ENCODE measurements at regions not wholly inside any gene's neighbourhood (a gene's known extent, or its start where the extent isn't known, plus 50 kb on each side); places are given as distances from the start of the nearest gene placed in this dataset.

DNA sequence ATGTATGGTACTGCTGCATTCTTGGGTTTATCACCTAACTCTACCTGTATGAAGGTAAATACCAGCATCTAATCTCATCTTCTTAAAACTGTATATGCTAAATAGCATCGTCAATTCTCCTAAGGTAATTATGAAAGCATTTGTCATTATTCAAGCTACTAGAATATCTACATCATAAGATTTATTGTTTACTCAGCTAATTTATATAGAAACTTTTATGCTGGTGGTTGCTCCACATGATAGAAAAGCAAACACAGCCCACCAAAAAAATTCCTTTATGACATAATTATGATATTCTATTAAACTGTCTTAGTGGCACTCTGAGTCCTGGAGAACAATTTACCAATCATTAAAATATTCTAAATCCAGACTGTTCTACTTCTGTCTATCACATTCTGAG lies 1226.1 kb upstream of the NRXN1 start:
- TF ChIP-seq, protein P1, sequence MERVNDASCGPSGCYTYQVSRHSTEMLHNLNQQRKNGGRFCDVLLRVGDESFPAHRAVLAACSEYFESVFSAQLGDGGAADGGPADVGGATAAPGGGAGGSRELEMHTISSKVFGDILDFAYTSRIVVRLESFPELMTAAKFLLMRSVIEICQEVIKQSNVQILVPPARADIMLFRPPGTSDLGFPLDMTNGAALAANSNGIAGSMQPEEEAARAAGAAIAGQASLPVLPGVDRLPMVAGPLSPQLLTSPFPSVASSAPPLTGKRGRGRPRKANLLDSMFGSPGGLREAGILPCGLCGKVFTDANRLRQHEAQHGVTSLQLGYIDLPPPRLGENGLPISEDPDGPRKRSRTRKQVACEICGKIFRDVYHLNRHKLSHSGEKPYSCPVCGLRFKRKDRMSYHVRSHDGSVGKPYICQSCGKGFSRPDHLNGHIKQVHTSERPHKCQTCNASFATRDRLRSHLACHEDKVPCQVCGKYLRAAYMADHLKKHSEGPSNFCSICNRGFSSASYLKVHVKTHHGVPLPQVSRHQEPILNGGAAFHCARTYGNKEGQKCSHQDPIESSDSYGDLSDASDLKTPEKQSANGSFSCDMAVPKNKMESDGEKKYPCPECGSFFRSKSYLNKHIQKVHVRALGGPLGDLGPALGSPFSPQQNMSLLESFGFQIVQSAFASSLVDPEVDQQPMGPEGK (tag by site-specific recombination; IDR thresholded peaks at IDR 0.05) = no peak
- no peak for TF ChIP-seq ZNF121 (tag by site-specific recombination; IDR thresholded peaks at IDR 0.05)
- no peak for TF ChIP-seq KLF16 (tag by site-specific recombination; IDR thresholded peaks at IDR 0.05)
- TF ChIP-seq ZNF521 (tag by site-specific recombination; IDR thresholded peaks at IDR 0.05) = no peak
- TF ChIP-seq, protein P2, sequence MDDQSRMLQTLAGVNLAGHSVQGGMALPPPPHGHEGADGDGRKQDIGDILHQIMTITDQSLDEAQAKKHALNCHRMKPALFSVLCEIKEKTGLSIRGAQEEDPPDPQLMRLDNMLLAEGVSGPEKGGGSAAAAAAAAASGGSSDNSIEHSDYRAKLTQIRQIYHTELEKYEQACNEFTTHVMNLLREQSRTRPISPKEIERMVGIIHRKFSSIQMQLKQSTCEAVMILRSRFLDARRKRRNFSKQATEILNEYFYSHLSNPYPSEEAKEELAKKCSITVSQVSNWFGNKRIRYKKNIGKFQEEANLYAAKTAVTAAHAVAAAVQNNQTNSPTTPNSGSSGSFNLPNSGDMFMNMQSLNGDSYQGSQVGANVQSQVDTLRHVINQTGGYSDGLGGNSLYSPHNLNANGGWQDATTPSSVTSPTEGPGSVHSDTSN (CRISPR knock-in tag; IDR thresholded peaks at IDR 0.05) = no peak
- no peak for TF ChIP-seq ZNF114 (tag by site-specific recombination; IDR thresholded peaks at IDR 0.05)
- no peak for TF ChIP-seq ZNF324 (tag by site-specific recombination; IDR thresholded peaks at IDR 0.05)
- TF ChIP-seq, protein P3, sequence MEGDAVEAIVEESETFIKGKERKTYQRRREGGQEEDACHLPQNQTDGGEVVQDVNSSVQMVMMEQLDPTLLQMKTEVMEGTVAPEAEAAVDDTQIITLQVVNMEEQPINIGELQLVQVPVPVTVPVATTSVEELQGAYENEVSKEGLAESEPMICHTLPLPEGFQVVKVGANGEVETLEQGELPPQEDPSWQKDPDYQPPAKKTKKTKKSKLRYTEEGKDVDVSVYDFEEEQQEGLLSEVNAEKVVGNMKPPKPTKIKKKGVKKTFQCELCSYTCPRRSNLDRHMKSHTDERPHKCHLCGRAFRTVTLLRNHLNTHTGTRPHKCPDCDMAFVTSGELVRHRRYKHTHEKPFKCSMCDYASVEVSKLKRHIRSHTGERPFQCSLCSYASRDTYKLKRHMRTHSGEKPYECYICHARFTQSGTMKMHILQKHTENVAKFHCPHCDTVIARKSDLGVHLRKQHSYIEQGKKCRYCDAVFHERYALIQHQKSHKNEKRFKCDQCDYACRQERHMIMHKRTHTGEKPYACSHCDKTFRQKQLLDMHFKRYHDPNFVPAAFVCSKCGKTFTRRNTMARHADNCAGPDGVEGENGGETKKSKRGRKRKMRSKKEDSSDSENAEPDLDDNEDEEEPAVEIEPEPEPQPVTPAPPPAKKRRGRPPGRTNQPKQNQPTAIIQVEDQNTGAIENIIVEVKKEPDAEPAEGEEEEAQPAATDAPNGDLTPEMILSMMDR (tag by site-specific recombination; IDR thresholded peaks at IDR 0.05) = no peak
- TF ChIP-seq, protein P4, sequence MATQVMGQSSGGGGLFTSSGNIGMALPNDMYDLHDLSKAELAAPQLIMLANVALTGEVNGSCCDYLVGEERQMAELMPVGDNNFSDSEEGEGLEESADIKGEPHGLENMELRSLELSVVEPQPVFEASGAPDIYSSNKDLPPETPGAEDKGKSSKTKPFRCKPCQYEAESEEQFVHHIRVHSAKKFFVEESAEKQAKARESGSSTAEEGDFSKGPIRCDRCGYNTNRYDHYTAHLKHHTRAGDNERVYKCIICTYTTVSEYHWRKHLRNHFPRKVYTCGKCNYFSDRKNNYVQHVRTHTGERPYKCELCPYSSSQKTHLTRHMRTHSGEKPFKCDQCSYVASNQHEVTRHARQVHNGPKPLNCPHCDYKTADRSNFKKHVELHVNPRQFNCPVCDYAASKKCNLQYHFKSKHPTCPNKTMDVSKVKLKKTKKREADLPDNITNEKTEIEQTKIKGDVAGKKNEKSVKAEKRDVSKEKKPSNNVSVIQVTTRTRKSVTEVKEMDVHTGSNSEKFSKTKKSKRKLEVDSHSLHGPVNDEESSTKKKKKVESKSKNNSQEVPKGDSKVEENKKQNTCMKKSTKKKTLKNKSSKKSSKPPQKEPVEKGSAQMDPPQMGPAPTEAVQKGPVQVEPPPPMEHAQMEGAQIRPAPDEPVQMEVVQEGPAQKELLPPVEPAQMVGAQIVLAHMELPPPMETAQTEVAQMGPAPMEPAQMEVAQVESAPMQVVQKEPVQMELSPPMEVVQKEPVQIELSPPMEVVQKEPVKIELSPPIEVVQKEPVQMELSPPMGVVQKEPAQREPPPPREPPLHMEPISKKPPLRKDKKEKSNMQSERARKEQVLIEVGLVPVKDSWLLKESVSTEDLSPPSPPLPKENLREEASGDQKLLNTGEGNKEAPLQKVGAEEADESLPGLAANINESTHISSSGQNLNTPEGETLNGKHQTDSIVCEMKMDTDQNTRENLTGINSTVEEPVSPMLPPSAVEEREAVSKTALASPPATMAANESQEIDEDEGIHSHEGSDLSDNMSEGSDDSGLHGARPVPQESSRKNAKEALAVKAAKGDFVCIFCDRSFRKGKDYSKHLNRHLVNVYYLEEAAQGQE (tag by site-specific recombination; IDR thresholded peaks at IDR 0.05) = no peak
- no peak for TF ChIP-seq ZNF626 (tag by site-specific recombination; IDR thresholded peaks at IDR 0.05)
- TF ChIP-seq ZNF416 (tag by site-specific recombination; IDR thresholded peaks at IDR 0.05) = no peak
- no peak for TF ChIP-seq ZNF629 (tag by site-specific recombination; IDR thresholded peaks at IDR 0.05)
- TF ChIP-seq, protein P5, sequence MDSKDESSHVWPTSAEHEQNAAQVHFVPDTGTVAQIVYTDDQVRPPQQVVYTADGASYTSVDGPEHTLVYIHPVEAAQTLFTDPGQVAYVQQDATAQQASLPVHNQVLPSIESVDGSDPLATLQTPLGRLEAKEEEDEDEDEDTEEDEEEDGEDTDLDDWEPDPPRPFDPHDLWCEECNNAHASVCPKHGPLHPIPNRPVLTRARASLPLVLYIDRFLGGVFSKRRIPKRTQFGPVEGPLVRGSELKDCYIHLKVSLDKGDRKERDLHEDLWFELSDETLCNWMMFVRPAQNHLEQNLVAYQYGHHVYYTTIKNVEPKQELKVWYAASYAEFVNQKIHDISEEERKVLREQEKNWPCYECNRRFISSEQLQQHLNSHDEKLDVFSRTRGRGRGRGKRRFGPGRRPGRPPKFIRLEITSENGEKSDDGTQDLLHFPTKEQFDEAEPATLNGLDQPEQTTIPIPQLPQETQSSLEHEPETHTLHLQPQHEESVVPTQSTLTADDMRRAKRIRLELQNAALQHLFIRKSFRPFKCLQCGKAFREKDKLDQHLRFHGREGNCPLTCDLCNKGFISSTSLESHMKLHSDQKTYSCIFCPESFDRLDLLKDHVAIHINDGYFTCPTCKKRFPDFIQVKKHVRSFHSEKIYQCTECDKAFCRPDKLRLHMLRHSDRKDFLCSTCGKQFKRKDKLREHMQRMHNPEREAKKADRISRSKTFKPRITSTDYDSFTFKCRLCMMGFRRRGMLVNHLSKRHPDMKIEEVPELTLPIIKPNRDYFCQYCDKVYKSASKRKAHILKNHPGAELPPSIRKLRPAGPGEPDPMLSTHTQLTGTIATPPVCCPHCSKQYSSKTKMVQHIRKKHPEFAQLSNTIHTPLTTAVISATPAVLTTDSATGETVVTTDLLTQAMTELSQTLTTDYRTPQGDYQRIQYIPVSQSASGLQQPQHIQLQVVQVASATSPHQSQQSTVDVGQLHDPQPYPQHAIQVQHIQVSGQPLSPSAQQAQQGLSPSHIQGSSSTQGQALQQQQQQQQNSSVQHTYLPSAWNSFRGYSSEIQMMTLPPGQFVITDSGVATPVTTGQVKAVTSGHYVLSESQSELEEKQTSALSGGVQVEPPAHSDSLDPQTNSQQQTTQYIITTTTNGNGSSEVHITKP (tag by site-specific recombination; IDR thresholded peaks at IDR 0.05) = no peak
- TF ChIP-seq ZNF311 (tag by site-specific recombination; IDR thresholded peaks at IDR 0.05; ENCODE audit: borderline replicate concordance) = no peak
